ENCODE measurements at regions not wholly inside any gene's neighbourhood (a gene's known extent, or its start where the extent isn't known, plus 50 kb on each side); places are given as distances from the start of the nearest gene placed in this dataset.
A peak's percentile ranks its signal among the peaks of the same experiment; 100 is the strongest.

DNA sequence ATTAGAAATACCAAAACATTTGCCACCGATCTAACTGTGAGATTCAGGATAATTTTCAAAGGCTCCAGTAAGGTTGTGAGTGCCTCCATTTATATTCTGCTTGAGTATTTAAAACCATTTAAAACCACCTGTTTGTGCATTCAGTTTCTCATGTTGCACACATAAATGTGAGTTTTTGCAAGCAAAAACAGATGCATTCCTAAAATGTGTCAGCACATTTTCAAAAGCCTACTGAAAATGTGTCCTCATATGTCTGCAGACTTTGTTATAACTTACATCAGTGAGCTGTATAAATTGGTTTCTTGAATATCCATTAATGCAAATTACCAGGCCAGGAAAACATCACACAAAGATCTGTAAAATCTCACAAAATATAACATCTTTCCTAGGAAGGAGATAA lies 676.6 kb upstream of the EPHA7 start:
- no peak for DNase-seq
- Mint-ChIP-seq H3K27me3 (ENCODE audit: low read depth, poor library complexity) (no peaks in the 10 kb centered on the region), H3K9me3 (no peaks in the 10 kb centered on the region), H3K4me3 (no peak overlapping the region), H3K4me1 (no peaks in the 10 kb centered on the region), H3K36me3 (ENCODE audit: low read depth) (no peaks in the 10 kb centered on the region), H3K27ac (no peak overlapping the region)
- TF ChIP-seq, protein P1, sequence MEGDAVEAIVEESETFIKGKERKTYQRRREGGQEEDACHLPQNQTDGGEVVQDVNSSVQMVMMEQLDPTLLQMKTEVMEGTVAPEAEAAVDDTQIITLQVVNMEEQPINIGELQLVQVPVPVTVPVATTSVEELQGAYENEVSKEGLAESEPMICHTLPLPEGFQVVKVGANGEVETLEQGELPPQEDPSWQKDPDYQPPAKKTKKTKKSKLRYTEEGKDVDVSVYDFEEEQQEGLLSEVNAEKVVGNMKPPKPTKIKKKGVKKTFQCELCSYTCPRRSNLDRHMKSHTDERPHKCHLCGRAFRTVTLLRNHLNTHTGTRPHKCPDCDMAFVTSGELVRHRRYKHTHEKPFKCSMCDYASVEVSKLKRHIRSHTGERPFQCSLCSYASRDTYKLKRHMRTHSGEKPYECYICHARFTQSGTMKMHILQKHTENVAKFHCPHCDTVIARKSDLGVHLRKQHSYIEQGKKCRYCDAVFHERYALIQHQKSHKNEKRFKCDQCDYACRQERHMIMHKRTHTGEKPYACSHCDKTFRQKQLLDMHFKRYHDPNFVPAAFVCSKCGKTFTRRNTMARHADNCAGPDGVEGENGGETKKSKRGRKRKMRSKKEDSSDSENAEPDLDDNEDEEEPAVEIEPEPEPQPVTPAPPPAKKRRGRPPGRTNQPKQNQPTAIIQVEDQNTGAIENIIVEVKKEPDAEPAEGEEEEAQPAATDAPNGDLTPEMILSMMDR (IDR thresholded peaks at IDR 0.05) = no peak

- no peaks in the 10 kb centered on the region for H3K4me1 Mint-ChIP-seq
- no peak overlapping the region for H3K4me3 Mint-ChIP-seq
- H3K27me3 Mint-ChIP-seq (ENCODE audit: low read depth, poor library complexity) = no peaks in the 10 kb centered on the region
- H3K27ac Mint-ChIP-seq = no peak overlapping the region
- no peaks in the 10 kb centered on the region for H3K9me3 Mint-ChIP-seq
- TF ChIP-seq, protein P1 (IDR thresholded peaks at IDR 0.05) = no peak
- DNase-seq = no peak
- H3K36me3 Mint-ChIP-seq (ENCODE audit: low read depth) = no peaks in the 10 kb centered on the region
Measured at GRCh38 chr6:94089941-94090340, 670.6 kb upstream of the EPHA7 start.

- Mint-ChIP-seq H3K9me3 (no peaks in the 10 kb centered on the region), H3K27ac (no peak overlapping the region), H3K4me1 (no peaks in the 10 kb centered on the region), H3K36me3 (ENCODE audit: low read depth) (no peaks in the 10 kb centered on the region), H3K27me3 (ENCODE audit: low read depth, poor library complexity) (no peaks in the 10 kb centered on the region), H3K4me3 (no peak overlapping the region)
- TF ChIP-seq, protein P1 (IDR thresholded peaks at IDR 0.05) = no peak
- DNase-seq = no peak
Measured at GRCh38 chr6:94088870-94089269, 669.5 kb upstream of the EPHA7 start.

GRCh38 chr6:94074764-94075163 lies 655.4 kb upstream of the EPHA7 start:
- no peak for DNase-seq
- H3K27me3 Mint-ChIP-seq (ENCODE audit: low read depth, poor library complexity) = no peaks in the 10 kb centered on the region
- no peaks in the 10 kb centered on the region for H3K9me3 Mint-ChIP-seq
- no peak overlapping the region for H3K4me3 Mint-ChIP-seq
- no peaks in the 10 kb centered on the region for H3K36me3 Mint-ChIP-seq (ENCODE audit: low read depth)
- peaks cover 7% of the 10 kb centered on the region for H3K4me1 Mint-ChIP-seq
- H3K27ac Mint-ChIP-seq = no peak overlapping the region
- TF ChIP-seq, protein P1 (IDR thresholded peaks at IDR 0.05) = no peak

DNA sequence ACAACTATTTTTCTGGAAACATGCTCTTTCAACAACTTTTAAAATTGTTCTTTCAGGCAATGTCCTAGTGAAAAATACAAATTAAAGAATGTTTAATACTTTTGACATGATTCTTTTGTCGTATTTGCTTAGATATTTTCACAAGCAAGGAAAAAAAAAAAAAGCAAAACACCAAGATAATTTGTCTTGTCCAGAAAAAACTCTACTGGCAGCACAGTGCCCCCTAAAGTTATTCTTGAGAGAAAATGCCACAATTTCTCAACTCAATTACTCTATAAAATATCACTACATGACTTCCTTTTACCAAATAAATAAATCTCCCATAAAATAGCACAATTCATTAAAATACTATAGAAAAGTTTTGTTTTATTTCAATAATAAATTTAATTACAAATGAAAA lies 652.5 kb upstream of the EPHA7 start:
- DNase-seq = no peak

DNA sequence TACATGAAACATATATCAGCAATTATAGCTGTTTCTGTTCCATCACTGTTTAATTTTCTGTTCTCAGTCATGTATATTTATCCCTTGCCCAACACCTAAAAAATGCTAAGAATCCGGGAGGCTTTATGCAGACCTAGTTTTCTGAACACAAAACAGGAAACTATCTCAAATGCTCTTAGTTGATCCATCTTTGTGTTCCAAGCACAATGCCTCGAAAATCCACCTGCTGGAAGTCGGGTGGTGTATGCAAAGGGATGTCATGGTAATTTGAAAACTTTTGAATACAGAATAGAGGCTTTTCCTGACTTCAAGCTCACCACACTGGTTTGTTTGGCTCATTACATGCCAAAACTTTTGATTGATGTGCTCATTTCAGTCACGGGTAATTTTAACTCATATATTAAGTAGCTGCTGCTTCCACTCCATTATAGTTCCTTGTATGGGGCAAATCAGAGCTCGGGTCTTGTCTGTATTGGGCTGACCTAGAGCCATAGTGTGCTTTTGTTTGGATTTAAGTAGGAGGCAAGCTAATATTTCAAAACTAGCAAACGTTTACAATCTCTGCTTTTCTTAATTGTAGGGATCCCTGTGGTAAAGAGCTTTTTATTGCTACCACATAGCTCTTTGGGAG lies 646.5 kb upstream of the EPHA7 start:
- Mint-ChIP-seq H3K4me3 (no peak overlapping the region), H3K4me1 (no peaks in the 10 kb centered on the region), H3K36me3 (ENCODE audit: low read depth) (no peaks in the 10 kb centered on the region), H3K9me3 (no peaks in the 10 kb centered on the region), H3K27ac (no peak overlapping the region), H3K27me3 (ENCODE audit: low read depth, poor library complexity) (no peaks in the 10 kb centered on the region)
- TF ChIP-seq, protein P1 (IDR thresholded peaks at IDR 0.05) = no peak
- DNase-seq = no peak

More for the DNA sequence above, 652.5 kb upstream of the EPHA7 start:
- no peaks in the 10 kb centered on the region for H3K9me3 Mint-ChIP-seq
- H3K27ac Mint-ChIP-seq = no peak overlapping the region
- TF ChIP-seq, protein P1 (IDR thresholded peaks at IDR 0.05) = peak; percentile 36
- H3K4me1 Mint-ChIP-seq = peaks cover 7% of the 10 kb centered on the region
- no peak overlapping the region for H3K4me3 Mint-ChIP-seq
- no peaks in the 10 kb centered on the region for H3K36me3 Mint-ChIP-seq (ENCODE audit: low read depth)
- H3K27me3 Mint-ChIP-seq (ENCODE audit: low read depth, poor library complexity) = no peaks in the 10 kb centered on the region
